ENCODE measurements at regions not wholly inside any gene's neighbourhood (a gene's known extent, or its start where the extent isn't known, plus 50 kb on each side); places are given as distances from the start of the nearest gene placed in this dataset.

- no peak overlapping the region for H3K4me3 ChIP-seq (ENCODE audit: low read depth, low read length, poor library complexity, severe bottlenecking)
- no peak for TF ChIP-seq EZH2phosphoT487 (IDR thresholded peaks at IDR 0.05; ENCODE audit: borderline replicate concordance, low read depth, low read length)
- TF ChIP-seq, protein P1, sequence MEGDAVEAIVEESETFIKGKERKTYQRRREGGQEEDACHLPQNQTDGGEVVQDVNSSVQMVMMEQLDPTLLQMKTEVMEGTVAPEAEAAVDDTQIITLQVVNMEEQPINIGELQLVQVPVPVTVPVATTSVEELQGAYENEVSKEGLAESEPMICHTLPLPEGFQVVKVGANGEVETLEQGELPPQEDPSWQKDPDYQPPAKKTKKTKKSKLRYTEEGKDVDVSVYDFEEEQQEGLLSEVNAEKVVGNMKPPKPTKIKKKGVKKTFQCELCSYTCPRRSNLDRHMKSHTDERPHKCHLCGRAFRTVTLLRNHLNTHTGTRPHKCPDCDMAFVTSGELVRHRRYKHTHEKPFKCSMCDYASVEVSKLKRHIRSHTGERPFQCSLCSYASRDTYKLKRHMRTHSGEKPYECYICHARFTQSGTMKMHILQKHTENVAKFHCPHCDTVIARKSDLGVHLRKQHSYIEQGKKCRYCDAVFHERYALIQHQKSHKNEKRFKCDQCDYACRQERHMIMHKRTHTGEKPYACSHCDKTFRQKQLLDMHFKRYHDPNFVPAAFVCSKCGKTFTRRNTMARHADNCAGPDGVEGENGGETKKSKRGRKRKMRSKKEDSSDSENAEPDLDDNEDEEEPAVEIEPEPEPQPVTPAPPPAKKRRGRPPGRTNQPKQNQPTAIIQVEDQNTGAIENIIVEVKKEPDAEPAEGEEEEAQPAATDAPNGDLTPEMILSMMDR (conservative IDR thresholded peaks at IDR 0.05; ENCODE audit: low read length) = no peak
- no peaks in the 10 kb centered on the region for H4K20me1 ChIP-seq (ENCODE audit: insufficient read depth, low read length)
- no peaks in the 10 kb centered on the region for H3K79me2 ChIP-seq (ENCODE audit: insufficient read depth, low read depth, low read length)
- CTCF ChIA-PET (ENCODE audit: unreplicated experiment) = no interaction called here
- DNase-seq (ENCODE audit: low spot score) = no peak
- POLR2A ChIA-PET = no interaction called here
- no peaks in the 10 kb centered on the region for H3K36me3 ChIP-seq (ENCODE audit: insufficient read depth, low read length)
- H2AFZ ChIP-seq (ENCODE audit: low read length) = no peak overlapping the region
- BruUV-seq (replicated peaks) = no TSS peak
- intact Hi-C loops (cut with micrococcal nuclease; ENCODE audit: unreplicated experiment) = no loop called here
- H3K9me2 ChIP-seq (ENCODE audit: insufficient read depth, low read length) = no peaks in the 10 kb centered on the region
- no peak overlapping the region for H3K4me2 ChIP-seq (ENCODE audit: low read length)
- H3K9me3 ChIP-seq (ENCODE audit: low read length) = no peaks in the 10 kb centered on the region
- H3K4me1 ChIP-seq (ENCODE audit: insufficient read depth, low read length, poor library complexity, severe bottlenecking) = no peaks in the 10 kb centered on the region
- H3K27ac ChIP-seq (ENCODE audit: low read depth, low read length, poor library complexity, severe bottlenecking) = no peak overlapping the region
Measured at GRCh38 chr15:97071668-97072067, 741.2 kb downstream of the NR2F2 start.

DNA sequence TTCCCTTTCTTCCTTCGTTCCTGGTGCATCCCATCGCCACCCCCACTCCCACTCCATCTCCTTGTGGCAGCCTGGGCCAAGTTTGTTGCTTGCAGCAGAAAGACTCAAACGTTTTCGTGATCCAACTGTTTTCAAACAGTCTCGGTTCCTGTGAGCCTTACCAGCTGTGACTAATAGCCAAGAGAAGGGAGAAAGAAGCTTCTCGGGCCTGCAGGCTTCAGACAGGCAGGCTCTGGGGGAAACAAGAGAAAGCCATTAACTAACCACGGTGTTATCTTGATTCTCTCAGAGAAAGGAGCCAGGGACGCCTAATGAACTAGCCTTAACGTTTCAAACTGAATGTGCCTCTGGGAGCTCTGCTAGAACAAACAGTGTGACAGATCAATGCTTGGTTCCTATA is 742.0 kb downstream of the NR2F2 start:
- Histone ChIP-seq H3K36me3 (ENCODE audit: insufficient read depth, low read length) (no peaks in the 10 kb centered on the region), H3K79me2 (ENCODE audit: insufficient read depth, low read depth, low read length) (no peaks in the 10 kb centered on the region), H3K4me3 (ENCODE audit: low read depth, low read length, poor library complexity, severe bottlenecking) (no peak overlapping the region), H3K4me2 (ENCODE audit: low read length) (no peak overlapping the region), H3K27ac (ENCODE audit: low read depth, low read length, poor library complexity, severe bottlenecking) (no peak overlapping the region), H4K20me1 (ENCODE audit: insufficient read depth, low read length) (no peaks in the 10 kb centered on the region), H2AFZ (ENCODE audit: low read length) (no peak overlapping the region), H3K9me3 (ENCODE audit: low read length) (no peaks in the 10 kb centered on the region), H3K9me2 (ENCODE audit: insufficient read depth, low read length) (no peaks in the 10 kb centered on the region), H3K4me1 (ENCODE audit: insufficient read depth, low read length, poor library complexity, severe bottlenecking) (no peaks in the 10 kb centered on the region)
- no peak for TF ChIP-seq EZH2phosphoT487 (IDR thresholded peaks at IDR 0.05; ENCODE audit: borderline replicate concordance, low read depth, low read length)
- TF ChIP-seq, protein P1 (conservative IDR thresholded peaks at IDR 0.05; ENCODE audit: low read length) = no peak
- POLR2A ChIA-PET = interaction anchor here (0.6 kb wide), 1 partner anchor 43 kb away, joined by 3 read pairs; no protein-coding TSS in a partner anchor
- CTCF ChIA-PET (ENCODE audit: unreplicated experiment) = no interaction called here
- DNase-seq (ENCODE audit: low spot score) = no peak
- intact Hi-C loops (cut with micrococcal nuclease; ENCODE audit: unreplicated experiment) = no loop called here
- no TSS peak for BruUV-seq (replicated peaks)

- H3K4me2 ChIP-seq (ENCODE audit: low read length) = no peak overlapping the region
- BruUV-seq (replicated peaks) = no TSS peak
- H2AFZ ChIP-seq (ENCODE audit: low read length) = no peak overlapping the region
- H3K4me1 ChIP-seq (ENCODE audit: insufficient read depth, low read length, poor library complexity, severe bottlenecking) = no peaks in the 10 kb centered on the region
- H3K9me2 ChIP-seq (ENCODE audit: insufficient read depth, low read length) = no peaks in the 10 kb centered on the region
- TF ChIP-seq, protein P1 (conservative IDR thresholded peaks at IDR 0.05; ENCODE audit: low read length) = no peak
- no peak overlapping the region for H3K27ac ChIP-seq (ENCODE audit: low read depth, low read length, poor library complexity, severe bottlenecking)
- intact Hi-C loops (cut with micrococcal nuclease; ENCODE audit: unreplicated experiment) = no loop called here
- CTCF ChIA-PET (ENCODE audit: unreplicated experiment) = no interaction called here
- H3K4me3 ChIP-seq (ENCODE audit: low read depth, low read length, poor library complexity, severe bottlenecking) = no peak overlapping the region
- H3K9me3 ChIP-seq (ENCODE audit: low read length) = no peaks in the 10 kb centered on the region
- POLR2A ChIA-PET = interaction anchor here (0.7 kb wide), 1 partner anchor 109 kb away, joined by 3 read pairs; no protein-coding TSS in a partner anchor
- no peaks in the 10 kb centered on the region for H3K36me3 ChIP-seq (ENCODE audit: insufficient read depth, low read length)
- no peaks in the 10 kb centered on the region for H4K20me1 ChIP-seq (ENCODE audit: insufficient read depth, low read length)
- DNase-seq (ENCODE audit: low spot score) = no peak
- no peaks in the 10 kb centered on the region for H3K79me2 ChIP-seq (ENCODE audit: insufficient read depth, low read depth, low read length)
Measured at GRCh38 chr15:97076011-97076410, 745.5 kb downstream of the NR2F2 start.
